ENCODE measurements at regions not wholly inside any gene's neighbourhood (a gene's known extent, or its start where the extent isn't known, plus 50 kb on each side); places are given as distances from the start of the nearest gene placed in this dataset.

- no peak overlapping the region for H3K18ac ChIP-seq (ENCODE audit: insufficient read length, low read depth, low read length)
- H4K20me1 ChIP-seq (ENCODE audit: control insufficient read depth, insufficient read depth, insufficient read length) = no peaks in the 10 kb centered on the region
- no peak overlapping the region for H2BK5ac ChIP-seq (ENCODE audit: insufficient read length, low read length)
- H2BK20ac ChIP-seq (ENCODE audit: low read depth, low read length, poor library complexity, severe bottlenecking) = no peak overlapping the region
- H3K4me1 ChIP-seq (ENCODE audit: insufficient read depth, low read length) = no peaks in the 10 kb centered on the region; the same call in 1 of the 2 replicates
- H3K23me2 ChIP-seq (ENCODE audit: insufficient read length, low read depth, low read length, poor library complexity, severe bottlenecking) = no peaks in the 10 kb centered on the region
- H4K8ac ChIP-seq (replicated peaks; ENCODE audit: insufficient read length, low read depth, low read length) = no peak overlapping the region
- no peak overlapping the region for H3K56ac ChIP-seq (ENCODE audit: insufficient read length, low read depth, low read length)
- no peaks in the 10 kb centered on the region for H3K9me3 ChIP-seq (ENCODE audit: control insufficient read depth, low read depth, low read length)
- no peak overlapping the region for H3K4me3 Mint-ChIP-seq
- H3K27me3 ChIP-seq (ENCODE audit: insufficient read depth, low read length) = no peaks in the 10 kb centered on the region
- no peak overlapping the region for H2AK5ac ChIP-seq (ENCODE audit: insufficient read length, low read length)
- H3K23ac ChIP-seq (ENCODE audit: insufficient read length, low read depth, low read length) = no peak overlapping the region
- peaks cover 0 to 3% of the 10 kb centered on the region in 2 experiments; a peak in 1 of 4 replicates for H3K4me1 Mint-ChIP-seq
- no peak overlapping the region for H3T11ph ChIP-seq (ENCODE audit: low read length)
- H3K9me3 Mint-ChIP-seq = no peaks in the 10 kb centered on the region
- no peak for TF ChIP-seq CTCF (conservative IDR thresholded peaks at IDR 0.05)
- H3K79me2 ChIP-seq (ENCODE audit: insufficient read depth, low read length) = no peaks in the 10 kb centered on the region
- no peaks in the 10 kb centered on the region for H3K79me1 ChIP-seq (ENCODE audit: insufficient read depth, low read depth, low read length, poor library complexity, severe bottlenecking)
- no CpG with 5 or more reads among the region's 2 CpGs for WGBS (ENCODE audit: extremely low coverage, insufficient read length, low lambda C conversion rate)
- DNase-seq = no peak
- H4K91ac ChIP-seq (ENCODE audit: insufficient read length, low read depth, low read length) = no peak overlapping the region
- H3K9ac ChIP-seq (ENCODE audit: extremely low read depth, insufficient read length, low read length) = no peak overlapping the region
- no peaks in the 10 kb centered on the region for H3K27me3 Mint-ChIP-seq (ENCODE audit: low read depth)
- H2BK12ac ChIP-seq (ENCODE audit: insufficient read length, low read depth, low read length) = no peak overlapping the region
- H3K27ac ChIP-seq (ENCODE audit: insufficient read length, low read depth, low read length) = no peak overlapping the region
- no peak overlapping the region for H3K14ac ChIP-seq (ENCODE audit: insufficient read depth, low read length)
- H3K4me2 ChIP-seq (ENCODE audit: insufficient read depth, insufficient read length, low read length) = no peak overlapping the region
- no peak overlapping the region for H2BK15ac ChIP-seq (ENCODE audit: low read depth, low read length)
- no peak overlapping the region for H3K4ac ChIP-seq (ENCODE audit: low read depth, low read length)
- H4K5ac ChIP-seq (ENCODE audit: insufficient read length, low read depth, low read length) = no peak overlapping the region
- no peak overlapping the region for H3K27ac Mint-ChIP-seq
- no peaks in the 10 kb centered on the region for H3K36me3 Mint-ChIP-seq (ENCODE audit: insufficient read depth in 1 of 3, low read depth in 3 of 3)
- H2AFZ ChIP-seq (ENCODE audit: low read length) = no peak overlapping the region
- no peak overlapping the region for H2BK120ac ChIP-seq (ENCODE audit: low read depth, low read length, poor library complexity, severe bottlenecking)
Observed at GRCh38 chr21:35354078-35354477, 305.0 kb upstream of the RUNX1 start.

All from H9 (cell line).